Activated naive CD8-positive, alpha-beta T cell treated with anti-CD3 and anti-CD28 coated beads, Interleukin-2, amount 10 ng/mL, durations not matched to agents 7 days and 5 days (primary cell): ENCODE measurements at regions not wholly inside any gene's neighbourhood (a gene's known extent, or its start where the extent isn't known, plus 50 kb on each side); places are given as distances from the start of the nearest gene placed in this dataset.

Experiments
- ATAC-seq: fragments of 150-1000 bp; cut with Tn5 transposase; one replicate; pipeline ENCODE4 v1.10.0; 2021; ENCODE audit warnings: low read depth, moderate library complexity
- POLR2A ChIA-PET: fragments of 350-600 bp; sonication (Branson Sonifier 250); formaldehyde crosslinking; loops from one replicate; lab custom pipeline; 2021; ENCODE audit warnings: antibody characterized with exemption; lab: Charles Lee
- DNase-seq: peaks from one replicate; pipeline ENCODE4 v3.0.0; 2021
- H3K27ac Mint-ChIP-seq: one replicate; pipeline ENCODE4 v1.8.0; 2022; ENCODE audit warnings: mild to moderate bottlenecking, mixed read lengths
- H3K27me3 Mint-ChIP-seq: one replicate; pipeline ENCODE4 v1.8.0; 2022; ENCODE audit warnings: mild to moderate bottlenecking, moderate library complexity, mixed read lengths
- H3K36me3 Mint-ChIP-seq: one replicate; pipeline ENCODE4 v1.8.0; 2021; ENCODE audit warnings: mild to moderate bottlenecking, mixed read lengths
- H3K4me1 Mint-ChIP-seq: one replicate; pipeline ENCODE4 v1.8.0; 2021; ENCODE audit warnings: mixed read lengths
- H3K4me3 Mint-ChIP-seq: one replicate; pipeline ENCODE4 v1.8.0; 2022; ENCODE audit warnings: mild to moderate bottlenecking, moderate library complexity, mixed read lengths
- H3K9me3 Mint-ChIP-seq: one replicate; pipeline ENCODE4 v1.8.0; 2021; ENCODE audit warnings: mixed read lengths

DNA sequence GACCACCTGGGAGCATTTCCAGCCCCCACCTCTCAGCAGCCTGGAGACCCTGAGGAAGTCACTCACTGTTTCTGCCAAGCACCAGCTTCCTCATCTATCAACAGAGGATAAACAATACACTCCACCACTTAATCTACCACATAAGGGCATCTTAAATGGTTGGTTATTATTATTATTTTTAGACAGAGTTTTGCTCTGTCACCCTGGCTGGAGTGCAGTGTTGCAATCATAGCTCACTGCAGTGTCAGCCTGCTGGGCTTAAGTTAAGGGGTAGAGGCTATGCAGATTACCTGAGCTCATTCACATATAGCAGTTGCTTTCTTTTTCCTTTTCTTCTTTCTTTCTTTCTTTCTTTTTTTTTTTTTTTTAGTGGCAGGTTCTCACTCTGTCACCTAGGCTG is 59.5 kb upstream of the ELN start:
- DNase-seq, result no peak
- POLR2A ChIA-PET, result no interaction called here
- Mint-ChIP-seq H3K27me3 (peaks cover 5% of the 10 kb centered on the region), H3K4me1 (peaks cover 4% of the 10 kb centered on the region), H3K4me3 (no peak overlapping the region), H3K36me3 (no peaks in the 10 kb centered on the region), H3K9me3 (peaks cover 11% of the 10 kb centered on the region), H3K27ac (no peak overlapping the region)
- no peak for ATAC-seq

DNA sequence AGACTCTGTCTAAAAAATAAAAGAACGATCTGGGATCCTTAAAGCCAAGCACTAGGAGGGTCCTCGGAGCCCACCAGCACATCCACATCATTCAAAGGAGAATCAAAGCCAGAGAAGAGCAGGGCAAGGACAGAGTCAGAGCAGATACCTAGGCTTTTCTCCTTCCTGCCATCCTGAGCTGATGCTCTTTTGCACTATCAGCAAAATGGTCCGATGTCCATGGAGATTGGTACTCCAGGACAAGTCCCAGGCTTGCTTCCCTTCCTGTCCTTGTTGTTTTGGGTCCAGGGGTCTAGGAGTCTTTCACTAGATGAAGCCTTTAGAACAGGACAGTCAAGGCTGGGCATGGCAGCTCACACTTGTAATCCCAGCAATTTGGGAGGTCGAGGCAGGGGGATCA is 58.0 kb upstream of the ELN start:
- no peak overlapping the region for H3K4me3 Mint-ChIP-seq
- H3K27me3 Mint-ChIP-seq, result peaks cover 2% of the 10 kb centered on the region
- no peaks in the 10 kb centered on the region for H3K36me3 Mint-ChIP-seq
- POLR2A ChIA-PET, result no interaction called here
- H3K9me3 Mint-ChIP-seq, result peaks cover 2% of the 10 kb centered on the region
- DNase-seq (no peak), ATAC-seq (no peak)
- peaks cover 4% of the 10 kb centered on the region for H3K4me1 Mint-ChIP-seq
- no peak overlapping the region for H3K27ac Mint-ChIP-seq

DNA sequence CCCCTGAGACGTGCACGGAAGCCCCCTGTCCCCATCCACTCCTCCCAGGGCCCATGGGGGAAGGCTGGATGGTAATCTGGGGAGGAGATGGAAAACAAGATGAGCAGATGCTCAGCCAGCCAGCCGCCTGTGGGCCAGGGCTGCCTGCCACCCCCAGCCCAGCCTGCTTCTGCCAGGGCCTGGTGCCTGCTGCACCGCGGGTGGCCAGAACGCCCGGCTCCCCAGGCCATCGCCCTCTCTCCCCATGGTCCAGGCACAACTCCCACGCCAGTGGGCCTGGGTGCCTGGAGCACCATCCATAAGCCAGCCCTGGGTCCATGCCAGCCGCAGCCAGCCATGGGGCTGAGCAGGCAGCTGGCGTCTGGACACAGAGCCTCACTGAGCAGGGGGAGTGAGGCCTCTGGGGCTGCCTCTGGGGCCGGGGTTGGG is 57.2 kb upstream of the ELN start:
- H3K4me1 Mint-ChIP-seq, result peaks cover 4% of the 10 kb centered on the region
- ATAC-seq (no peak), DNase-seq (no peak)
- H3K36me3 Mint-ChIP-seq, result no peaks in the 10 kb centered on the region
- no peak overlapping the region for H3K4me3 Mint-ChIP-seq
- no peak overlapping the region for H3K27ac Mint-ChIP-seq
- H3K27me3 Mint-ChIP-seq, result peaks cover 2% of the 10 kb centered on the region
- POLR2A ChIA-PET, result no interaction called here
- peaks cover 2% of the 10 kb centered on the region for H3K9me3 Mint-ChIP-seq

DNA sequence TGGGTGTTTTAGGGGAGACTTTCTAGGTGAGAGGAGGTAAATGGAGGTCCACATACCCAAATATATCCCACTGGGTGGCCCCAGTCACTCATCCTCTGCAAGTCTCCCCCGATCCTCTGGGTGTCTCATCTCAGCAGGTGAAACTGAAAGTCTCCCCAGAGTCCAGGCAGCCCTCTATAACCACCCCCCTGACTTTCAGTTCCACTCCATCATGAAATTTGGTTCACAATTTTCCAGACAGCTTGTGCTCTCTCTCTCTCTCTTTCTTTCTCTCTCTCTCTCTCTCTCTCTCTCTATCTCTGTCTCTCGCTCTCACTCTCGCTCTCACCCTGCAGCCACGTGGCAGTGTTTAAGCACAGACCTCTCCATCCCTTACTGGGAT is 56.7 kb upstream of the ELN start:
- DNase-seq (no peak), ATAC-seq (peak; percentile 66)
- no peak overlapping the region for H3K4me3 Mint-ChIP-seq
- H3K27ac Mint-ChIP-seq, result no peak overlapping the region
- POLR2A ChIA-PET, result no interaction called here
- peaks cover 2% of the 10 kb centered on the region for H3K9me3 Mint-ChIP-seq
- H3K4me1 Mint-ChIP-seq, result peaks cover 4% of the 10 kb centered on the region
- no peaks in the 10 kb centered on the region for H3K36me3 Mint-ChIP-seq
- peaks cover 2% of the 10 kb centered on the region for H3K27me3 Mint-ChIP-seq

DNA sequence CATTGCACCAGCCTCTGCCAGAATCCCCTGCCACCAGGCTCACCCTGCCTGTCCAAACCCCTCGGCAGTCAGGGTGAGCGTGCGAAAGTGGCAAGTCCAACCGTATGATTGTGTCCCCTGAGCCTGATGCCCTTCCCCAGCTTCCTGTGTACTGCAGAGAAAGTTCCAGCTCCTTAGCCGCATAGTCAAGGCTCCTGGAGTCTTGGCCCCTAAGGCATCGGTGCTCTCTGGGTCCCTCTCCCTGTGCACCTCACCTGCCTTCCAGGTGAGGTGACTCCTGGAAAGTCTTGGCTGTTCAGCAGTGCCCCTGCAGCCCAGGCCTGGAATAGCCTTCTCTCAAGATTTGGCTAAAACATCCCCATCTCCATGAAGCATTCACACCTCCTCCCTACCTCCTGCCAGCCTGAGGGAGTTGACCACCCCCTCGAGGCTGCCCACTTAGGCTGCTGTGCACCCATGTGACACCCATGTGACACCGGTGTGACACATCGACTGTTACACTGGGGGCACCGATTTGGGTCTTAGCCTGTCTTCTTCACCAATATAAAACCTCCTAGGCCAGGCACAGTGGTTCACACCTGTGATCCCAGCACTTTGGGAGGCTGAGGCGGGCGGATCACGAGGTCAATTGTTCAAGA is 56.1 kb upstream of the ELN start:
- H3K27ac Mint-ChIP-seq, result no peak overlapping the region
- H3K4me1 Mint-ChIP-seq, result peaks cover 4% of the 10 kb centered on the region
- peaks cover 2% of the 10 kb centered on the region for H3K27me3 Mint-ChIP-seq
- no peak overlapping the region for H3K4me3 Mint-ChIP-seq
- DNase-seq (no peak), ATAC-seq (no peak)
- H3K9me3 Mint-ChIP-seq, result peaks cover 2% of the 10 kb centered on the region
- no peaks in the 10 kb centered on the region for H3K36me3 Mint-ChIP-seq
- POLR2A ChIA-PET, result no interaction called here

DNA sequence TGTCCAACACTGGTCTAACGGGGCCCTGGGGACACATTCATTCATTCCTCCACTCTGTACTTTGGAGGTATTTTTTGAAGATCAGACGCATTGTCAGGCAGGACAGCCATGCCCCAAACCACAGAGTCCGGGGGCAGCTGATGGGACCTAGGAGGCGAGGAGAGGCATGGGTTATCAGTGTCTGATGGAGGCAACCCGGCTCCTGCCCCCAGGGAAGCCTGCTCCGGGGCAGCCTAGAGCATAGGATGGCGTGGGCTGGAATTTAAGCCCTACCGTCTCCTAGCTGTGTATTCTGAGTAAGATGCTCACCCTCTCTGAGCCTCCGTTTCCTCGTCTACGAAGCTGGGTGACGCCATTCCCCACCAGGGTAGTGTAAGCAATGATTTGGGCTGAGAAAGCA is 55.4 kb upstream of the ELN start:
- no peak overlapping the region for H3K27ac Mint-ChIP-seq
- no peak for DNase-seq

DNA sequence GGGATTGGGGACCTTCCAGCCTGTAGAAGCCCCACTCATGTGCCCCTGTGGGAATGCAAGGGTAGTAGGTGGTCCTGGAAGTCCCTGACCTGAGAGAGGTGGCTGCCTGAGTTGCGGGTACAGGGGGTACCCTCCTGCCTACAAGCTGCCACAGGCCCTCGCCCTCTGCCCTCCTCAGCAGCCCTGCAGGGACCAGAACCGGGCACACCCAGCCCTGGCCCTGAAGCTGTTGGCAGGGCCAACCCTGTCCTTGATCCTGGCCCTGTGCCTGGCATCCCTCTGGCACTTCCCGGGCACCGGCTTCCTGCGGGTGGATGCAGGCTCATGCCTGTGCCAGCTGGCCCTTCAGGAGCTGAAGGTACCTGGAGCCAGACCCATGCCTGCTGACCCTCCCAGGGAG is 54.9 kb upstream of the ELN start:
- no peak overlapping the region for H3K4me3 Mint-ChIP-seq
- no peak for ATAC-seq
- H3K36me3 Mint-ChIP-seq, result no peaks in the 10 kb centered on the region

More for the DNA sequence above, 55.4 kb upstream of the ELN start:
- Mint-ChIP-seq H3K27me3 (peaks cover 2% of the 10 kb centered on the region), H3K4me3 (no peak overlapping the region), H3K9me3 (peaks cover 2% of the 10 kb centered on the region), H3K36me3 (no peaks in the 10 kb centered on the region), H3K4me1 (peaks cover 4% of the 10 kb centered on the region)
- POLR2A ChIA-PET, result no interaction called here
- no peak for ATAC-seq

DNA sequence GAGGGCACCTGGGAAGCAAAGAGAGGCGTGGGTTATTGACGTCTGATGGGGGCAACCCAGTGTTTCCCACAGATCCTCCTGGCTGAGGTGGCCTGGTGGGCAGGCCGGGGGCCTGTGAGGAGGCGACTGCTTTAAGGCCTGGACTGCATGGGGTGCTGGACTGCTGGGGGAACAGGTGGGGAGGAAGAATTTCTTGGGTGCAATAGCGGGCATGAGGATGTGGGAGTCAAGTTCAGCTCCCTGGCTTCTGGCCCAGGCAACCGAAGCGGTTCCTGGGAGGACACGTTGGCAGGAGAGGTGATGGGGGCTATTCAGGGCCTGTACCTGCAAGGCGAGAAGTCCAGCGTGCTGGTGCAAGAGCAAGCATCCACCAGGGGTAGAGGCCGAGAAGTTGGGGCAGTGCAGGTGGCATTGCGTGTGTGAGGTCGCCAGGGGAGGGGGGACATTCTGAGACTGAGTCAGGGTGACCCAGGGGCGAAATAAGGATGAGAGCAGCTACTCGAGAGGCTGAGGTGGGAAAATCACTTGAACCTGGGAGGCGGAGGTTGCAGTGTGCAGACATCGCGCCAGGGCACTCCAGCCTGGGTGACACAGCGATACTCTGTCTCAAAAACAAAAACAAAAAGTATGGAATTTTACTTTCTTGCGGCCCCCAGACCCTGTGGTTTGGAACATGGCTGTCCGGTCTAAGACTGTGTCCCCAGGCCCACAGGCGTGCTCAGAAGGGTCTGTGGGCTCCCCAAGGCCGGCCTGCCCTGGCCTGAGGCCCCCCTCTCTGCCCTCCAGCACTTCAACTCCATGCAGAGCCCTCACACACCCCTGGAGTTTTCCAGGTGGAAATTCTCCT is 53.6 kb upstream of the ELN start:
- peaks cover 5% of the 10 kb centered on the region for H3K4me1 Mint-ChIP-seq
- POLR2A ChIA-PET, result no interaction called here
- H3K36me3 Mint-ChIP-seq, result no peaks in the 10 kb centered on the region
- H3K27me3 Mint-ChIP-seq, result peaks cover 8% of the 10 kb centered on the region
- H3K9me3 Mint-ChIP-seq, result no peaks in the 10 kb centered on the region
- ATAC-seq, result no peak
- no peak overlapping the region for H3K27ac Mint-ChIP-seq
- H3K4me3 Mint-ChIP-seq, result no peak overlapping the region
- no peak for DNase-seq

More for the DNA sequence above, 54.9 kb upstream of the ELN start:
- POLR2A ChIA-PET, result no interaction called here
- Mint-ChIP-seq H3K27ac (no peak overlapping the region), H3K27me3 (peaks cover 6% of the 10 kb centered on the region), H3K4me1 (peaks cover 4% of the 10 kb centered on the region), H3K9me3 (no peaks in the 10 kb centered on the region)
- no peak for DNase-seq

DNA sequence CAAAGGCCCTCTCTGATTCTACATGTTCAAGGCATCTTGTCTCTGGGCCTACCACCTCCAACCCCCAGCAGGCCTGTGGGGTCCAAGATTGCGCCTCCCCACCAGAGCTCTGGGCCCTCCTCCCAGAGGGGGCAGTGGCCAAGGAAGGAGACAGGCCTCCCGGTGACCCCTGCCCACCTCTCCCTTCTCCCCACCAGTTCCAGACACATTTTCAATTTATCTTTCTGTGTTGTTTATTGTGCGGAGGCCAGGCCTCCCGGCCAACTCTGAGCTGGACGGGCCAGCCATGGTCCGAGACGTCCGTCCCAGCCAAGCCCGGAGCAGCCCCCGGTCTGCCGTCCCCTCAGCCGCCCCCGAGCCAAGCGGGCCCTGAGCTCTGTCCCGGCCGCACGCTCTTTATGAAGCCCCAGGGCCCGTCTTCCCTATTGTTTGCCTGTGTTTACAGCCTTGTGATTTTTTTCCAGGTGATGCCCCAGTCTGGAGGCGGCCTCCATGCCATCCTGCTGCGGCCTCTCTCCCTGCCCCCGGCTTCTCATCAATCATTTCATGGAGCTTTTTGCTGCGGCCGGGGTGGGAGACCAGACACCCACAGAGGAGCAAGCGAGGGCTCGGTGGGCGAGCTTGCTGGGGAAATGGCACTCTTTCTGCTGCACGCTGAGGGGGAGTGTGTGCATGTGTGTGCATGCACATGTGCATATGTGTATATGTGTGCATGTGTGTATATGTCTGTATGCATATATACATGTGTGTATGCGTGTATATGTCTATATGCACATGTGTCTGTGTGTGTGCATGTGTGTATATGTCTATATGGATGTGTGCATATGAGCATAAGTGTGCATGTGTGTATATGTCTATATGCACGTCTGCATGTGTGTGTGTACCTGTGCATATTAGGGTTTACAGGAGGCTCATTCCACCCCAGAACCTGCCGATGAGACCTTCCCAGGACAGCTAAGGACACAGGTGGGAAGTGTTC is 52.7 kb upstream of the ELN start:
- POLR2A ChIA-PET, result no interaction called here
- ATAC-seq, result no peak
- peaks cover 5% of the 10 kb centered on the region for H3K4me1 Mint-ChIP-seq
- H3K9me3 Mint-ChIP-seq, result no peaks in the 10 kb centered on the region
- no peak overlapping the region for H3K4me3 Mint-ChIP-seq
- peaks cover 8% of the 10 kb centered on the region for H3K27me3 Mint-ChIP-seq
- no peak overlapping the region for H3K27ac Mint-ChIP-seq
- H3K36me3 Mint-ChIP-seq, result no peaks in the 10 kb centered on the region
- DNase-seq, result no peak

DNA sequence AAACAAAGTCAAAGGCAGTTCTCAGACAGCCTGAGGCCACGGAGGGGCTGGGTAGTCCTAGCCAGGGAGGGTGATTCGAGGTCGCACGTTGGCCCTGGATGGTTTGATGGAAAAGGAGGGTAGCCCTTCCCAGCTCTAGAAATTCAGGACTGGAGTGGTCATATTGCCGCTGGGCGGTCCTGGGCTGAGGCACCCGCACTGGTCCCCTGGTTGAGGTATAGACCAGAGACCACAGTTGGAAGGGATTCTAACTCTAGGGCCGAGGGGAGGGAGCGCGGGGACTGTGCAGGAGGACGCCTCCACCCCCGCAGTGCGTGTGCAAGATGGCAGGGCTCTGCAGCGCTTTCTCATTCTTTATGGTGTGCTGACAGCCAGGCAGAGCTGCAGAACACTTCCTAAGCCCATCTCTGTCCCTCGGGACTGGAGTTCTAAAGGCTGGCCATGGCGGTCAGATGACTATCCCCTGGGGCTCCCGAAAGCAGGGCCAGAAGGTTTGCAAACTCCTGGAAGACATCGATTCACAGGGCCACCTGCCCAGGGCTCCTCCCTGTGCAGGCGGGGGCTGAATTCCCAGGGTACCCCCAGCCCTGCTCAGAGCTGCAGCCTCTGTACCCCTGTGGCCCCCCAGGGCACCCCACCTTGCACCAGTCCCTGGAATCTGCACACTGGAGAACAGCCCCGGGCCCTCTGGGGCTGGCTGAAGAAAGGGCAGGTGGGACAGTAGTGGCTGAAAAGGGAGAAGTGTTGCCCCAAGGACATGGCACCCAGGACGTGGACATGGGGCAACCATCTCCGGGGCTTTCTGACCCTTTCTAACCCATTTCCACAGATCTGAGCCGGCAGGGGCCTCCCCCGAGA is 51.0 kb upstream of the ELN start:
- Mint-ChIP-seq H3K27ac (no peak overlapping the region), H3K9me3 (no peaks in the 10 kb centered on the region), H3K27me3 (peaks cover 14% of the 10 kb centered on the region), H3K4me1 (peaks cover 1% of the 10 kb centered on the region), H3K4me3 (no peak overlapping the region), H3K36me3 (no peaks in the 10 kb centered on the region)
- no peak for ATAC-seq
- POLR2A ChIA-PET, result no interaction called here
- DNase-seq, result no peak

DNA sequence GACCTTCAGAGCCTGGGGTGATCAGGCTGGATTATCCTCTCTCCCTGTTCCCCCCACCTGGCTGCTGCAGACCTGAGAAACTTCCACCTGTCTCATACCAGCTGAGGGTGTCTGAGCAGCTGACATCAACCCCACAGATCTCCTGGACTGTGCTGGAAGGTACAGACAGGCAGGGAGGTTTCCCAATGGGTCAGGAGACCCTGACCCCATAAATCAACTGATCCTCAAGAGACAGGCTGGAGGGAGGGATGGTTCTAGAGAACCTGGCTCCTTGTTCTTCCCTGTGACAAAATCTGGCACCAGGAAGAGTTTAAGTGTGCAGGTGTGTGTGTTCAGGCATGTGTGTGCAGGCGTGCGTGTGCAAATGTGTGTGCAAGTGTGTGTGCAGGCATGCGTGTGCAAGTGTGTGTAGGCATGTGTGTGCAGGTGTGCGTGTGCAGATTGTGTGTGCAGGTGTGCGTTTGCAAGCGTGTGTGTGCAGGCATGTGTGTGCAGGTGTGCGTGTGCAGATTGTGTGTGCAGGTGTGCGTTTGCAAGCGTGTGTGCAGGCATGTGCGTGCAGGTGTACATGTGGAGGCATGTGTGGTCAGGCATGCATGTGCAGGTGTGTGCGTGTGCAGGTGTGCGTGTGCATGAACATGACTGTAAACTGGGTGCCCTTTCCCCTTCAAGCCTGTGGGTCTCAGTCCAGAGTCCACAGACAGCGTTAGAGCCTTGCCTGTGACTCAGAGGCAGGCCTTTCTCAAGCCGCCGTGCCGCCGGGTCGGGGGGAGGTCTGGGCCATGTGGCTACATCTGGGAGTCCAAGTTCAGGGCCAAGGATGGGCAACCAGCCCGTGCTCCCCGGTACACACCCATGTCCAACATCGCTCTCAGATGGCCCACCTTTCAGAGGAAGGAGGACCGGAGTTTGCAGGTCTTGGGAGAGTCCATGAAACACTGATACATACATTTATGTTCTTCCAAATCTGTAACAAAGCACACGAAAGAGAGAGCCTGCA is 50.1 kb upstream of the ELN start:
- Mint-ChIP-seq H3K27ac (no peak overlapping the region), H3K4me3 (no peak overlapping the region), H3K4me1 (peaks cover 1% of the 10 kb centered on the region), H3K9me3 (no peaks in the 10 kb centered on the region), H3K27me3 (peaks cover 14% of the 10 kb centered on the region), H3K36me3 (no peaks in the 10 kb centered on the region)
- no peak for DNase-seq
- ATAC-seq, result no peak
- POLR2A ChIA-PET, result no interaction called here
